ENCODE measurements at regions not wholly inside any gene's neighbourhood (a gene's known extent, or its start where the extent isn't known, plus 50 kb on each side); places are given as distances from the start of the nearest gene placed in this dataset.
A peak's percentile ranks its signal among the peaks of the same experiment; 100 is the strongest.
"Not testable (repeated sequence)": the region's sequence is repeated elsewhere in the genome, so short reads cannot be mapped to it uniquely, and the experiment has no call there.

- Histone ChIP-seq H3K36me3 (ENCODE audit: control insufficient read depth, insufficient read depth, low read length) (no peaks in the 10 kb centered on the region), H3K9ac (ENCODE audit: low read depth, low read length) (peak overlapping the region; percentile 37; the same call in 1 of the 2 replicates), H3K4me3 (ENCODE audit: low read depth, low read length) (peak overlapping the region; percentile 74), H3K27ac (ENCODE audit: low read depth, low read length) (peak overlapping the region; percentile 23), H3K27me3 (ENCODE audit: control insufficient read depth, insufficient read depth, low read length) (peaks cover 50% of the 10 kb centered on the region), H3K4me1 (ENCODE audit: control insufficient read depth, insufficient read depth, low read length) (peaks cover 17% of the 10 kb centered on the region), H3K9me3 (ENCODE audit: control insufficient read depth, insufficient read depth, low read length) (no peaks in the 10 kb centered on the region)
These were observed 81.5 kb downstream of the CHRNA1 start for GRCh38 chr2:174682578-174683391.

GRCh38 chr2:174682007-174682577 is 82.2 kb downstream of the CHRNA1 start:
- H3K27me3 ChIP-seq (ENCODE audit: control insufficient read depth, insufficient read depth, low read length): peaks cover 50% of the 10 kb centered on the region
- no peak overlapping the region for H3K9ac ChIP-seq (ENCODE audit: low read depth, low read length)
- peak overlapping the region; percentile 23 for H3K27ac ChIP-seq (ENCODE audit: low read depth, low read length)

DNA sequence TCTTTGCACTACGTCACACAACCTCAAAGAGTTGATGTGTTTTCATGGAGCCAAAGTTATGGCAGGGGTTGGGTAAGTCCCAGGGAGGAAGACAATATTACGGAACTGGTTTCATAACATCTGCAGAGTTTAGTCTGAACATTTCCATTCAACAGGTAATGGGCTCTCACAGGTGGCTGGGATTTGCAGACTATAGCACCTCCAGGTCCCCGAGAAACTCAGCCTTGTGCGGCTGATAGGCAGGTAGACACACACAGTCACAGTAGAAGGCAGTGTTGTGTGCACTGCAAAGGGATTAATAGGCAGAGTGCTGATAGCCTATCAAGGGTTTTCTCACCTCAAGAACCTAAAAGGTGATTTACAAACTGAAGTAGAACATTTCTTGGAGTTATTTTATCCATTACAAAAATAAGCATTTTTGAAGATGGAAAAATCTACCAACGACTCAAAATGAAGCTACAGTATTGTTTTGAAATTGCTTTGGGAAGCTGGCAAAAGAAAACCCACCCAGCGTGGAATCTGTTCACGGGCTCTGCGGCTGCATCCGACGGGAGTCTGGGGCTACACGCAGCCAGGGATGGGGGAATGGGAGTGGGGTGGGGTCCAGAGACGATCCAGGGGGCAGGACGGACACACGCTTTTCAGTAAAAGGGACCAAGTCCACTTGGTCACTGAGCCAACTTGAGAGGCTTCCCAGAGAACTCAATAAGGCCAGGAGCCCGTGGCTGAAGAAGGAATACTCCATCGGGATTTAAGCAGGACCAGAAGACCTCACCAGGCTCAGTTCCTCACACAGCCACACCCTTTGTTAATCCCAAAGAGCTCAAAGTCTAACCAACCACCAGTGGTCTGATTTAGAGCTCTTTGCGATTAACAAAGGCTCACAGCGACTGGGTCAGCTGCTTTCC is 82.9 kb downstream of the CHRNA1 start:
- Histone ChIP-seq H3K27ac (ENCODE audit: low read depth, low read length) (no peak overlapping the region), H3K4me3 (ENCODE audit: low read depth, low read length) (peak overlapping the region; percentile 74), H3K9ac (ENCODE audit: low read depth, low read length) (no peak overlapping the region), H3K9me3 (ENCODE audit: control insufficient read depth, insufficient read depth, low read length) (no peaks in the 10 kb centered on the region), H3K27me3 (ENCODE audit: control insufficient read depth, insufficient read depth, low read length) (peaks cover 50% of the 10 kb centered on the region), H3K36me3 (ENCODE audit: control insufficient read depth, insufficient read depth, low read length) (no peaks in the 10 kb centered on the region), H3K4me1 (ENCODE audit: control insufficient read depth, insufficient read depth, low read length) (peaks cover 13% of the 10 kb centered on the region)

More at GRCh38 chr2:174682007-174682577, 82.2 kb downstream of the CHRNA1 start:
- Histone ChIP-seq H3K9me3 (ENCODE audit: control insufficient read depth, insufficient read depth, low read length) (no peaks in the 10 kb centered on the region), H3K36me3 (ENCODE audit: control insufficient read depth, insufficient read depth, low read length) (no peaks in the 10 kb centered on the region), H3K4me1 (ENCODE audit: control insufficient read depth, insufficient read depth, low read length) (peaks cover 17% of the 10 kb centered on the region), H3K4me3 (ENCODE audit: low read depth, low read length) (peak overlapping the region; percentile 74)

DNA sequence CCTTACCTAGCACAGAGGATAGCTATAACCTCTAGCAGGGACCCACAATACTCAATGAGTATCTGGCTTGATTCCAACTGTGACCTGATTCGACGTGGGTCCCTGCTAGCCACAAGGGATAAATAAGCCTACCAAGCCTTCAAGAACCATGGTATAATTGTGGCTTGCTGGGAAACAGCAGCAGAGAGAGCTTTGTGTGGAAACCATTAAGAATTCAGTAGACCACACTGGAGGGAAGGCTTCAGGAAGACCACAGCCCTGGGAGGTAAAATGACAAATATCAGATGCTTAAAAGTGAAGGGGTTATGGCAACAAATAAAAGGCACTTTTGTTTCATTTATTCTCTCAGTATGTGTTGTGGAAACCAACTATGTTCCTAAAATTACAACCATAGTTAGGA is 82.6 kb upstream of the WIPF1 start:
- peaks cover 50% of the 10 kb centered on the region for H3K27me3 ChIP-seq (ENCODE audit: control insufficient read depth, insufficient read depth, low read length)
- H3K9ac ChIP-seq (ENCODE audit: low read depth, low read length): no peak overlapping the region
- no peaks in the 10 kb centered on the region for H3K36me3 ChIP-seq (ENCODE audit: control insufficient read depth, insufficient read depth, low read length)
- H3K4me3 ChIP-seq (ENCODE audit: low read depth, low read length): no peak overlapping the region
- peaks cover 13% of the 10 kb centered on the region for H3K4me1 ChIP-seq (ENCODE audit: control insufficient read depth, insufficient read depth, low read length)
- no peak overlapping the region for H3K27ac ChIP-seq (ENCODE audit: low read depth, low read length)
- H3K9me3 ChIP-seq (ENCODE audit: control insufficient read depth, insufficient read depth, low read length): no peaks in the 10 kb centered on the region

DNA sequence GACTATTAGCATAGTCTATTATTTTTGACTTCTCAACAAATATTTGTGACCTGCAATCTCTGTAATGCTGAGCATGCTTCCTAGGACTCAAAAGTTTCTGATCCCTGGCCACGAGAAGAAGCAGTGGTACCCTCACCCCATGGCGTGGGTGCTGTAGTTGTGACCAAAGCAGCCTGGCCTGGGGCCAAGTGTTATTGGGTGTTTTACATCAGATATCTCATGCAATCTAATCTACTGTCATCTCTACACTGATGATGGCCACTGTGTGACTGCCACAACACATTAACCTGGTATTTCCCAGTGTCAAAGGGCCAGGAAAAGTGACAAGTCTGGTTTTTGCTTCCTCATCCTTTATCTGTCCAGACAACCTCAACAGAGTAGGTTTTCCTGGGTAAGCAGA is 80.8 kb upstream of the WIPF1 start:
- H3K36me3 ChIP-seq (ENCODE audit: control insufficient read depth, insufficient read depth, low read length): no peaks in the 10 kb centered on the region
- H3K27ac ChIP-seq (ENCODE audit: low read depth, low read length): no peak overlapping the region
- peaks cover 2% of the 10 kb centered on the region for H3K4me1 ChIP-seq (ENCODE audit: control insufficient read depth, insufficient read depth, low read length)
- H3K9me3 ChIP-seq (ENCODE audit: control insufficient read depth, insufficient read depth, low read length): no peaks in the 10 kb centered on the region
- H3K4me3 ChIP-seq (ENCODE audit: low read depth, low read length): no peak overlapping the region
- H3K9ac ChIP-seq (ENCODE audit: low read depth, low read length): no peak overlapping the region
- peaks cover 34% of the 10 kb centered on the region for H3K27me3 ChIP-seq (ENCODE audit: control insufficient read depth, insufficient read depth, low read length)

DNA sequence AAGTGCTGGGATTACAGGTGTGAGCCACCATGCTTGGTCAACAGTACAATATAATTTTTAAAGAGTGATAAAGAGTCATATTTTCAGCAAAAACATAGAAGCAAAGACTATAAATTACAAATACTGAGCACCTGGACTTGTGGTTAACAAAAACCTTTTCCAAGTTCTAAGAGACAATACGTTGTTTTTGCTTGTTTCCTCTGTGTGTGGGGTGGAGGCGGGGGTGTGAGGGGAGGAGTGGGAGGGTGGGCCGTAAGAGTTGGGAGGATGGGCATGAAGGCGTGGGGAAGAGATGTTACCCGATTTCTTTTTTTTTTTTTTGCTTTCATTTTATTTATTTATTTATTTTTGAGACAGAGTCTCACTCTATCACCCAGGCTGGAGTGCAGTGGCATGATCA is 78.0 kb upstream of the WIPF1 start:
- Histone ChIP-seq H3K9me3 (ENCODE audit: control insufficient read depth, insufficient read depth, low read length) (peaks cover 8% of the 10 kb centered on the region), H3K9ac (ENCODE audit: low read depth, low read length) (no peak overlapping the region), H3K4me1 (ENCODE audit: control insufficient read depth, insufficient read depth, low read length) (no peaks in the 10 kb centered on the region), H3K4me3 (ENCODE audit: low read depth, low read length) (no peak overlapping the region), H3K27me3 (ENCODE audit: control insufficient read depth, insufficient read depth, low read length) (peaks cover 10% of the 10 kb centered on the region), H3K27ac (ENCODE audit: low read depth, low read length) (no peak overlapping the region), H3K36me3 (ENCODE audit: control insufficient read depth, insufficient read depth, low read length) (no peaks in the 10 kb centered on the region)

- H3K27me3 ChIP-seq (ENCODE audit: control insufficient read depth, insufficient read depth, low read length): no peaks in the 10 kb centered on the region
- no peak overlapping the region for H3K27ac ChIP-seq (ENCODE audit: low read depth, low read length)
- no peak overlapping the region for H3K9ac ChIP-seq (ENCODE audit: low read depth, low read length)
- no peaks in the 10 kb centered on the region for H3K4me1 ChIP-seq (ENCODE audit: control insufficient read depth, insufficient read depth, low read length)
- H3K4me3 ChIP-seq (ENCODE audit: low read depth, low read length): no peak overlapping the region
- H3K9me3 ChIP-seq (ENCODE audit: control insufficient read depth, insufficient read depth, low read length): peaks cover 8% of the 10 kb centered on the region
- H3K36me3 ChIP-seq (ENCODE audit: control insufficient read depth, insufficient read depth, low read length): no peaks in the 10 kb centered on the region
These were observed 76.3 kb upstream of the WIPF1 start for GRCh38 chr2:174673876-174674275.

DNA sequence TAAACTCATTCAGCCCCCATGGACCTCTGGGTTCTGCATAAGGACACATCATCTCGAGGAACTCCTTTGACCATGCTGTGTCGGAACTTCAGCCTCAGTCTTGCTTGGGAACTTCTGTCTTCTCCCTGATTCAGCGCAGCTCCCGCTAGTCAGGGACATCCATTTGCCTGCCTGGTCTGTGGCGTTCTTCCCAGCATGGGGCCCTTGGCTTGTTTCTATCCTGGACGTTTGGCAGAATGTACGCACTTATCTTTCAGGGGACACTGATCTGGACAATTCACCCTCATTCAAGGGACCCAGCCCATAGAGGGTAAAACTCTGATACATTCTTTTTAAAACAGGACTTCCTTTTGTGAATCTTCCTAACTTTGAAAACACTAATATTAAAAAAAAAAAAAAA is 75.8 kb upstream of the WIPF1 start:
- H3K9me3 ChIP-seq (ENCODE audit: control insufficient read depth, insufficient read depth, low read length): peaks cover 8% of the 10 kb centered on the region
- H3K36me3 ChIP-seq (ENCODE audit: control insufficient read depth, insufficient read depth, low read length): no peaks in the 10 kb centered on the region
- H3K27me3 ChIP-seq (ENCODE audit: control insufficient read depth, insufficient read depth, low read length): no peaks in the 10 kb centered on the region
- H3K4me3 ChIP-seq (ENCODE audit: low read depth, low read length): no peak overlapping the region
- H3K9ac ChIP-seq (ENCODE audit: low read depth, low read length): no peak overlapping the region
- H3K4me1 ChIP-seq (ENCODE audit: control insufficient read depth, insufficient read depth, low read length): no peaks in the 10 kb centered on the region
- H3K27ac ChIP-seq (ENCODE audit: low read depth, low read length): no peak overlapping the region

DNA sequence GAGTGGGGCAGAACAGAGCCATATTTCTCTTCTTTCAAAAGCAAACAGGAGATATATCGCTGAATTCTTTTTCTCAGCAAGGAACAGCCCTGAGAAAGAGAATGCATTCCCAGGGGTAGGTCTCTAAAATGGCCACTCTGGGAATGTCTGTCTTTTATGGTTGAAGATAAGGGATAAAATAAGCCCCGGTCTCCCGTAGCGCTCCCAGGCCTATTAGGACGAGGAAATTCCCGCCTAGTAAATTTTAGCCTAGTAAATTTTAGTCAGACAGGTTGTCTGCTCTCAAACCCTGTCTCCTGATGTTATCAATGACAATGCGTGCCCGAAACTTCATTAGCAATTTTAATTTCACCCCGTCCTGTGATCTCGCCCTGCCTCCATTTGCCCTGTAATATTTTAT is 73.9 kb upstream of the WIPF1 start:
- H3K9ac ChIP-seq (ENCODE audit: low read depth, low read length); H3K4me3 ChIP-seq (ENCODE audit: low read depth, low read length); H3K9me3 ChIP-seq (ENCODE audit: control insufficient read depth, insufficient read depth, low read length); H3K27me3 ChIP-seq (ENCODE audit: control insufficient read depth, insufficient read depth, low read length); H3K27ac ChIP-seq (ENCODE audit: low read depth, low read length); H3K36me3 ChIP-seq (ENCODE audit: control insufficient read depth, insufficient read depth, low read length); H3K4me1 ChIP-seq (ENCODE audit: control insufficient read depth, insufficient read depth, low read length): not testable (repeated sequence)

- Histone ChIP-seq H3K9ac (ENCODE audit: low read depth, low read length) (no peak overlapping the region), H3K4me1 (ENCODE audit: control insufficient read depth, insufficient read depth, low read length) (peaks cover 6% of the 10 kb centered on the region), H3K4me3 (ENCODE audit: low read depth, low read length) (no peak overlapping the region), H3K36me3 (ENCODE audit: control insufficient read depth, insufficient read depth, low read length) (no peaks in the 10 kb centered on the region), H3K27me3 (ENCODE audit: control insufficient read depth, insufficient read depth, low read length) (no peaks in the 10 kb centered on the region), H3K27ac (ENCODE audit: low read depth, low read length) (no peak overlapping the region), H3K9me3 (ENCODE audit: control insufficient read depth, insufficient read depth, low read length) (peaks cover 8% of the 10 kb centered on the region)
These were observed 72.8 kb upstream of the WIPF1 start for GRCh38 chr2:174670446-174670845.

DNA sequence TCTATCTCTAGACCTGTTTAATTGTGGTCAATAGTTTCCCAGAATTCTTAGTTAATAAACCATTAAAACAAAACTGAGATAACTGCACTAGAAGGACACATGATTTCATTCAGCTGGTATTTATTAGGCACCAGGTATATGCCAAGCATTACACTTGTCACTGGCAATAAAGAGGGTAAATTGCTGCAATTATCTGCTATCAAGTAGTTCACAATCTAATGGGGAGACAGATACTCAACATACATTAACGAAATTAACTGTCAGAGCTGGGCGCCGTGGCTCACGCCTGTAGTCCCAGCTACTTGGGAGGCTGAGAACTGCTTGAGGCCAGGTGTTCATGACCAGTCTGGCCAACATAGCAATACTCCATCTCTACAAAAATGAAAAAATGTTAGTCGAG is 71.7 kb upstream of the WIPF1 start:
- no peak overlapping the region for H3K27ac ChIP-seq (ENCODE audit: low read depth, low read length)
- no peak overlapping the region for H3K9ac ChIP-seq (ENCODE audit: low read depth, low read length)
- H3K4me1 ChIP-seq (ENCODE audit: control insufficient read depth, insufficient read depth, low read length): peaks cover 6% of the 10 kb centered on the region
- no peaks in the 10 kb centered on the region for H3K27me3 ChIP-seq (ENCODE audit: control insufficient read depth, insufficient read depth, low read length)
- H3K36me3 ChIP-seq (ENCODE audit: control insufficient read depth, insufficient read depth, low read length): no peaks in the 10 kb centered on the region
- H3K4me3 ChIP-seq (ENCODE audit: low read depth, low read length): no peak overlapping the region
- H3K9me3 ChIP-seq (ENCODE audit: control insufficient read depth, insufficient read depth, low read length): peaks cover 8% of the 10 kb centered on the region
